ENCODE measurements at regions not wholly inside any gene's neighbourhood (a gene's known extent, or its start where the extent isn't known, plus 50 kb on each side); places are given as distances from the start of the nearest gene placed in this dataset.

GRCh38 chr7:80302636-80303035, 168.0 kb downstream of the GNAI1 start:
- Histone ChIP-seq H3K27me3 (ENCODE audit: insufficient read depth, low read length) (no peaks in the 10 kb centered on the region), H3K9me3 (ENCODE audit: low read length) (no peaks in the 10 kb centered on the region), H3K9ac (ENCODE audit: low read length) (no peak overlapping the region), H4K20me1 (ENCODE audit: insufficient read depth, low read length) (no peaks in the 10 kb centered on the region), H2AFZ (ENCODE audit: low read length) (no peak overlapping the region), H3K4me1 (ENCODE audit: insufficient read depth, low read length, severe bottlenecking) (no peaks in the 10 kb centered on the region), H3K79me2 (ENCODE audit: insufficient read depth, low read length) (no peaks in the 10 kb centered on the region), H3F3A (ENCODE audit: insufficient read depth, low read length) (no peaks in the 10 kb centered on the region), H3K4me3 (ENCODE audit: low read depth, low read length, poor library complexity, severe bottlenecking) (no peak overlapping the region), H3K36me3 (ENCODE audit: insufficient read depth, low read length) (no peaks in the 10 kb centered on the region), H3K4me2 (ENCODE audit: low read length) (no peak overlapping the region), H3K27ac (ENCODE audit: low read depth, low read length, poor library complexity, severe bottlenecking) (no peak overlapping the region), H3K9me2 (ENCODE audit: low read depth, low read length) (no peaks in the 10 kb centered on the region)
- no peak for TF ChIP-seq CTCF (IDR thresholded peaks at IDR 0.05; ENCODE audit: low read length)

GRCh38 chr7:80302078-80302477, 167.4 kb downstream of the GNAI1 start:
- H3K9ac ChIP-seq (ENCODE audit: low read length), result no peak overlapping the region
- no peaks in the 10 kb centered on the region for H3K79me2 ChIP-seq (ENCODE audit: insufficient read depth, low read length)
- no peaks in the 10 kb centered on the region for H3K36me3 ChIP-seq (ENCODE audit: insufficient read depth, low read length)
- no peaks in the 10 kb centered on the region for H3F3A ChIP-seq (ENCODE audit: insufficient read depth, low read length)
- no peak overlapping the region for H3K27ac ChIP-seq (ENCODE audit: low read depth, low read length, poor library complexity, severe bottlenecking)
- H3K9me2 ChIP-seq (ENCODE audit: low read depth, low read length), result no peaks in the 10 kb centered on the region
- no peaks in the 10 kb centered on the region for H3K27me3 ChIP-seq (ENCODE audit: insufficient read depth, low read length)
- no peaks in the 10 kb centered on the region for H3K4me1 ChIP-seq (ENCODE audit: insufficient read depth, low read length, severe bottlenecking)
- TF ChIP-seq EZH2 (IDR thresholded peaks at IDR 0.05; ENCODE audit: borderline replicate concordance, low read length) (no peak), CTCF (IDR thresholded peaks at IDR 0.05; ENCODE audit: low read length) (no peak)
- H2AFZ ChIP-seq (ENCODE audit: low read length), result no peak overlapping the region
- H3K4me2 ChIP-seq (ENCODE audit: low read length), result no peak overlapping the region
- H3K9me3 ChIP-seq (ENCODE audit: low read length), result no peaks in the 10 kb centered on the region
- no peaks in the 10 kb centered on the region for H4K20me1 ChIP-seq (ENCODE audit: insufficient read depth, low read length)
- H3K4me3 ChIP-seq (ENCODE audit: low read depth, low read length, poor library complexity, severe bottlenecking), result no peak overlapping the region

GRCh38 chr7:80298201-80298600, 163.6 kb downstream of the GNAI1 start:
- no peak overlapping the region for H2AFZ ChIP-seq (ENCODE audit: low read length)

More at GRCh38 chr7:80298201-80298600, 163.6 kb downstream of the GNAI1 start:
- Histone ChIP-seq H3K79me2 (ENCODE audit: insufficient read depth, low read length) (no peaks in the 10 kb centered on the region), H4K20me1 (ENCODE audit: insufficient read depth, low read length) (no peaks in the 10 kb centered on the region), H3K9me3 (ENCODE audit: low read length) (no peaks in the 10 kb centered on the region), H3F3A (ENCODE audit: insufficient read depth, low read length) (no peaks in the 10 kb centered on the region), H3K36me3 (ENCODE audit: insufficient read depth, low read length) (no peaks in the 10 kb centered on the region), H3K27me3 (ENCODE audit: insufficient read depth, low read length) (no peaks in the 10 kb centered on the region), H3K9me2 (ENCODE audit: low read depth, low read length) (no peaks in the 10 kb centered on the region; the same call in 1 of the 2 replicates), H3K4me1 (ENCODE audit: insufficient read depth, low read length, severe bottlenecking) (no peaks in the 10 kb centered on the region), H3K4me2 (ENCODE audit: low read length) (no peak overlapping the region), H3K9ac (ENCODE audit: low read length) (no peak overlapping the region), H3K4me3 (ENCODE audit: low read depth, low read length, poor library complexity, severe bottlenecking) (no peak overlapping the region), H3K27ac (ENCODE audit: low read depth, low read length, poor library complexity, severe bottlenecking) (no peak overlapping the region)
- no peak for TF ChIP-seq EZH2 (IDR thresholded peaks at IDR 0.05; ENCODE audit: borderline replicate concordance, low read length)
- no peak for TF ChIP-seq CTCF (IDR thresholded peaks at IDR 0.05; ENCODE audit: low read length)
